ENCODE measurements at regions not wholly inside any gene's neighbourhood (a gene's known extent, or its start where the extent isn't known, plus 50 kb on each side); places are given as distances from the start of the nearest gene placed in this dataset.

- TF ChIP-seq CTCF (IDR thresholded peaks at IDR 0.05; ENCODE audit: insufficient read depth, low read length, poor library complexity, severe bottlenecking): no peak
- no peak for TF ChIP-seq EZH2phosphoT487 (conservative IDR thresholded peaks at IDR 0.05; ENCODE audit: low read length)
- Histone ChIP-seq H3K4me3 (ENCODE audit: insufficient read depth, low read length, poor library complexity, severe bottlenecking) (no peak overlapping the region), H3K9me2 (replicated peaks; ENCODE audit: insufficient read depth, low read length) (no peaks in the 10 kb centered on the region), H3K27ac (ENCODE audit: low read depth, low read length) (no peak overlapping the region), H3K36me3 (ENCODE audit: low read length) (no peaks in the 10 kb centered on the region), H3F3A (ENCODE audit: insufficient read depth) (no peaks in the 10 kb centered on the region), H3K4me2 (ENCODE audit: low read depth, low read length, poor library complexity, severe bottlenecking) (no peak overlapping the region), H2AFZ (ENCODE audit: low read depth, low read length, severe bottlenecking) (no peak overlapping the region), H4K20me1 (ENCODE audit: low read depth, low read length) (no peaks in the 10 kb centered on the region), H3K79me2 (ENCODE audit: insufficient read depth, low read length) (no peaks in the 10 kb centered on the region), H3K27me3 (ENCODE audit: low read length) (no peaks in the 10 kb centered on the region), H3K9ac (ENCODE audit: low read length) (no peak overlapping the region), H3K9me3 (ENCODE audit: insufficient read depth, low read length) (no peaks in the 10 kb centered on the region)
Measured at GRCh38 chr18:75644871-75645270, 217.4 kb upstream of the SMIM21 start.

- Histone ChIP-seq H3K9me2 (replicated peaks; ENCODE audit: insufficient read depth, low read length) (no peaks in the 10 kb centered on the region), H3K4me3 (ENCODE audit: insufficient read depth, low read length, poor library complexity, severe bottlenecking) (no peak overlapping the region), H2AFZ (ENCODE audit: low read depth, low read length, severe bottlenecking) (no peak overlapping the region), H3K9ac (ENCODE audit: low read length) (no peak overlapping the region), H3K4me2 (ENCODE audit: low read depth, low read length, poor library complexity, severe bottlenecking) (no peak overlapping the region), H3K9me3 (ENCODE audit: insufficient read depth, low read length) (no peaks in the 10 kb centered on the region), H3F3A (ENCODE audit: insufficient read depth) (no peaks in the 10 kb centered on the region), H3K27ac (ENCODE audit: low read depth, low read length) (no peak overlapping the region), H3K79me2 (ENCODE audit: insufficient read depth, low read length) (no peaks in the 10 kb centered on the region), H4K20me1 (ENCODE audit: low read depth, low read length) (no peaks in the 10 kb centered on the region), H3K36me3 (ENCODE audit: low read length) (no peaks in the 10 kb centered on the region), H3K27me3 (ENCODE audit: low read length) (no peaks in the 10 kb centered on the region)
- TF ChIP-seq CTCF (IDR thresholded peaks at IDR 0.05; ENCODE audit: insufficient read depth, low read length, poor library complexity, severe bottlenecking) (no peak), EZH2phosphoT487 (conservative IDR thresholded peaks at IDR 0.05; ENCODE audit: low read length) (no peak)
Measured at GRCh38 chr18:75643083-75643482, 215.6 kb upstream of the SMIM21 start.

GRCh38 chr18:75639472-75639831, 211.9 kb upstream of the SMIM21 start:
- Histone ChIP-seq H3F3A (ENCODE audit: insufficient read depth) (no peaks in the 10 kb centered on the region), H3K36me3 (ENCODE audit: low read length) (no peaks in the 10 kb centered on the region), H3K9me3 (ENCODE audit: insufficient read depth, low read length) (no peaks in the 10 kb centered on the region), H3K9me2 (replicated peaks; ENCODE audit: insufficient read depth, low read length) (no peaks in the 10 kb centered on the region), H4K20me1 (ENCODE audit: low read depth, low read length) (no peaks in the 10 kb centered on the region), H3K4me3 (ENCODE audit: insufficient read depth, low read length, poor library complexity, severe bottlenecking) (no peak overlapping the region), H3K9ac (ENCODE audit: low read length) (no peak overlapping the region), H3K27ac (ENCODE audit: low read depth, low read length) (no peak overlapping the region), H2AFZ (ENCODE audit: low read depth, low read length, severe bottlenecking) (no peak overlapping the region), H3K4me2 (ENCODE audit: low read depth, low read length, poor library complexity, severe bottlenecking) (no peak overlapping the region), H3K27me3 (ENCODE audit: low read length) (no peaks in the 10 kb centered on the region), H3K79me2 (ENCODE audit: insufficient read depth, low read length) (no peaks in the 10 kb centered on the region)
- TF ChIP-seq EZH2phosphoT487 (conservative IDR thresholded peaks at IDR 0.05; ENCODE audit: low read length): no peak
- TF ChIP-seq CTCF (IDR thresholded peaks at IDR 0.05; ENCODE audit: insufficient read depth, low read length, poor library complexity, severe bottlenecking): no peak
